Epithelial cell of proximal tubule (primary cell): ENCODE measurements at regions not wholly inside any gene's neighbourhood (a gene's known extent, or its start where the extent isn't known, plus 50 kb on each side); places are given as distances from the start of the nearest gene placed in this dataset.

ENCODE experiments used
- DNase-seq: peaks from one replicate; pipeline ENCODE4 v3.0.0-alpha.2; 2011; ENCODE audit warnings: low read depth
- H3K4me3 ChIP-seq: 2 replicates; pipeline ENCODE4 v1.5.1; 2011; ENCODE audit warnings: low read depth, mild to moderate bottlenecking, low read length
- TF ChIP-seq, protein P1 (sequence below): conservative IDR thresholded peaks from 2 replicates; pipeline ENCODE4 v1.5.1; 2012; ENCODE audit warnings: low read depth, mild to moderate bottlenecking, low read length

DNA sequence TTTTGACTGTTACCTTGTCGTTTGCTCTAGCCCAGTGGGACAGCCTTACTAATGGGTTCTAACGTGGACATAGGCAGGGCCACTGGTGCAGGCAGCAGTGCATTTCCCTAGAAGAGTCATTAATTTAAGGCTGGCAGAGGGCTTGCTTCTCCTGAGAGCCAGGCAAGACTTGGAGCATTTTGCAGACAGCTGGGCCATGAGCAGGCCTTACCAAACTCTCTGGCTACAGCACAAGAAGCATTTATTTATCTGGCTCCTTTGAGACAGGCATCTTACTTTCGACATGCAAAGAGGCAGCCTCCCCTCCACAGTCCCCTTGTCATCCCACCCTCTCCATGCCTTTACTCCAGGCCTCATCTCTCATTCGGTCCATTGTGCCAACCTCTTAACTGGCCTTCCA is 139.9 kb downstream of the CSNK2A3 start:
- DNase-seq, result no peak
- TF ChIP-seq, protein P1, sequence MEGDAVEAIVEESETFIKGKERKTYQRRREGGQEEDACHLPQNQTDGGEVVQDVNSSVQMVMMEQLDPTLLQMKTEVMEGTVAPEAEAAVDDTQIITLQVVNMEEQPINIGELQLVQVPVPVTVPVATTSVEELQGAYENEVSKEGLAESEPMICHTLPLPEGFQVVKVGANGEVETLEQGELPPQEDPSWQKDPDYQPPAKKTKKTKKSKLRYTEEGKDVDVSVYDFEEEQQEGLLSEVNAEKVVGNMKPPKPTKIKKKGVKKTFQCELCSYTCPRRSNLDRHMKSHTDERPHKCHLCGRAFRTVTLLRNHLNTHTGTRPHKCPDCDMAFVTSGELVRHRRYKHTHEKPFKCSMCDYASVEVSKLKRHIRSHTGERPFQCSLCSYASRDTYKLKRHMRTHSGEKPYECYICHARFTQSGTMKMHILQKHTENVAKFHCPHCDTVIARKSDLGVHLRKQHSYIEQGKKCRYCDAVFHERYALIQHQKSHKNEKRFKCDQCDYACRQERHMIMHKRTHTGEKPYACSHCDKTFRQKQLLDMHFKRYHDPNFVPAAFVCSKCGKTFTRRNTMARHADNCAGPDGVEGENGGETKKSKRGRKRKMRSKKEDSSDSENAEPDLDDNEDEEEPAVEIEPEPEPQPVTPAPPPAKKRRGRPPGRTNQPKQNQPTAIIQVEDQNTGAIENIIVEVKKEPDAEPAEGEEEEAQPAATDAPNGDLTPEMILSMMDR, result no peak

DNA sequence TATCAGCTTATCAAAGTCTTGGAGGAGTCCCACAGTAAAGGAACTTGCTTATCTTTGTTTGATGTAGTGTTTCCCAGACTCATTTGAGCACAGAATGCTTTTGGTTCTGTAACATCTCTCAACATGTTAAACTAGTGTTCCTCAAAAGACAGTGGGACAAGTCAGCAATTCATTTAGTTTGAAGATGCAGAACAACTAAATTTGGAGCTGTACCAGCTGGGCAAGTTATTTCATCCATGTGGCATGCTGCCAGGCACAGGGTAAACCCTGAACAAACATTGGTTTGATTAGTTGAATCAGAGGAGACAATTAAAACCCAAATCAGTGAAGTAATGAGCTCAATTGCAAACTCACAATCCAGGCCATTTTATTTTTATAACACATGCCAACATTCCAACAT is 141.2 kb downstream of the CSNK2A3 start:
- no peak for DNase-seq
- TF ChIP-seq, protein P1, result no peak
- H3K4me3 ChIP-seq, result no peak overlapping the region

More for the DNA sequence above, 139.9 kb downstream of the CSNK2A3 start:
- no peak overlapping the region for H3K4me3 ChIP-seq

DNA sequence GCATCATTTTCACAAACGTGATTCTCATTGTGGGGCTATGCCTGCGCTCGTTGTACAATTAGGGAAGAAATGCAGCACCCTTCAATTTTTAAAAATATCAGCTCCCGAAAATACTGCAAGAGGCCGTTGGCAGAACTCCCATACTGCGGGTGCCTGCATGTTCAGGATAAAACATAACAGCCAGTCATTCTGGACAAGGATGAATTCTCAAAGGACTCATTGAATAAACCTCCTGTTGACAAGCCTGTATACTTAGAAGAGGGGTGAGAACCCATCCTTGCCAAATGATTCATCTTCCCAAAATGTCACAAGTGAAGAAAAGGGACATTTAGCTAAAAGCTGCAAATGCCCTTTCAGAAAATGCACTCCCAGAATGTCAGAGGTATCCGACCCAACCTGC is 141.9 kb downstream of the CSNK2A3 start:
- TF ChIP-seq, protein P1, result no peak
- no peak for DNase-seq
- H3K4me3 ChIP-seq, result no peak overlapping the region

DNA sequence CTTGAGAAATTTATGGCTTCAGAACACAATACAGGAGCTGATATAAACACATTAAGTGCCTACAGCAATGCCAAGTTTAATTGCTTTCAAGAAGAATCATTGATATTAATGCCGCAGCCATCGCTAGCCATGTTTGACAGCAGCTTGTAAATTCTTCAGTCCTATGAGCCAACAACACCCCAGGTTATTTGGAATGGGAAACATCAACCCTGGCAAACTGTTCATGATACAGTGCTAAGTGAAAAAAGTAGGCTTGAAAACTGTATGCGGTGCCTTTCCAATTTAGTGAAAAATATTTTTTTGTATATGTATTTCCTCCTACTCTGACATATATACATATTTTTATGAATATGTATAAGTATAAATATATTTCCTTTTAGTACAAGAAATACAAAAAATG is 142.6 kb downstream of the CSNK2A3 start:
- no peak overlapping the region for H3K4me3 ChIP-seq
- TF ChIP-seq, protein P1, result no peak
- no peak for DNase-seq

DNA sequence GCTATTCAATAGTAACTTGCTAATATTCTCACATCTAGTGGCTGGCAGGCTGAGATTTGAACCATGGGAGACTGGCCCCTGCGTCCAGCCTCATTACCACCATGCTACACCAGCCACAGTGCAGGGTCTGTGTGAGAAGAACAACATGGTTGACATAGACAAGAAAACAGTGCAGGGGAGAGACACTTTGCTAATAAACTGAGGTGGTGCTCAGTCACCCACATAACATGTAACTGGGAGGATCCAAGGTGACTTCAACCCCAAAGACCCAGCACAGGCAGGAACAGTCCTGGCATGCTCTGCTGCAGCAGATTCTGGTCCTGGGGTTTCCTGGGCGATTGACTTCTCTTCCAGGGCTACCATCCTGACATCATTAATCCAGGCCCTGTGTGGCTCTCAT is 143.1 kb downstream of the CSNK2A3 start:
- DNase-seq, result no peak
- TF ChIP-seq, protein P1, result no peak
- H3K4me3 ChIP-seq, result no peak overlapping the region

DNA sequence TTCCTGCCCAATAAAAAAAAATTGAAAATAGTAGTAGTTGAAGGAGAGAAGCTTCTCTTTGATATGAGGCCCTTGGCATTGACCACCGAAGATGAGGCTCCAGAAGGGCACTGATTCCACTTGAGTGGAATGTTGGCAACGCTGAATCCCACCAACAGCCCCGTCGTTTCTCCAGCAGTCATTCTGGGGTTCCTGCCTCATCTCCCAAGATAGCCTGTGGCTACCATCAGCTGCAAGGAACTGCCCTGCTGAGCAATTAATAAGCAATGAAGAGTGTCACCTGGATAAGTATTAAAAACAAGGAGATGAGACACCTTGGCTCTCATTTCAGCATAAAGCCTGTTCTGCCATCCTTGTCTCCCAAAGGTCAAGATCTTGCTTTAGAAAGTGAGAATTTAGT is 144.1 kb downstream of the CSNK2A3 start:
- TF ChIP-seq, protein P1, result no peak
- H3K4me3 ChIP-seq, result no peak overlapping the region
- no peak for DNase-seq

DNA sequence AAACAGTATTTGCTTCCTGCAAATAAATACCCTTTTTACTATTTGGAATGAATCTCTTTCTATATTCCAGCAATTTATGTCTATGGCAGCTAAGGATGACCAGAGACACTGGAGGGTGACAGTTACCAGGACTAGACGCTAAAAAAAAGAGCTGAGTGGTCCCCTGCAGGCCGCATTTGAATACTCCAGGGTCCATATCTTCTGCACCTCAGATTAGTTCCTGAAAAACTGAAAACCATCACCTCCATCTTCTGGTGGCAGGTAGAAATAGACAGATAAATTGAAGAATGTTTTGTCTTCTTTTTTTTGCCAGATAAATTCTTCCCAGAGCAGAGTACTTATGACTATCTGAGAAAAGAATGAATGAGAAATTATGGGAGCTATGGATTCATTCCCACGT is 145.6 kb downstream of the CSNK2A3 start:
- TF ChIP-seq, protein P1, result peak; percentile 5
- no peak overlapping the region for H3K4me3 ChIP-seq
- no peak for DNase-seq
